ENCODE measurements at regions not wholly inside any gene's neighbourhood (a gene's known extent, or its start where the extent isn't known, plus 50 kb on each side); places are given as distances from the start of the nearest gene placed in this dataset.
"Not testable (repeated sequence)": the region's sequence is repeated elsewhere in the genome, so short reads cannot be mapped to it uniquely, and the experiment has no call there.

GRCh38 chr10:117442944-117443685 is 67.9 kb upstream of the PDZD8 start:
- Histone ChIP-seq H3K27me3 (ENCODE audit: insufficient read depth, low read length) (no peaks in the 10 kb centered on the region), H3K9me3 (ENCODE audit: insufficient read depth, low read depth, low read length) (peaks cover 31% of the 10 kb centered on the region), H3K27ac (ENCODE audit: low read depth, low read length) (no peak overlapping the region), H3K9ac (ENCODE audit: low read depth, low read length) (no peak overlapping the region), H3K4me3 (ENCODE audit: low read length) (no peak overlapping the region), H3K4me1 (ENCODE audit: insufficient read depth, low read length) (no peaks in the 10 kb centered on the region), H3K36me3 (ENCODE audit: insufficient read depth, low read length) (no peaks in the 10 kb centered on the region)
- WGBS = 39% methylated on average over 15 of the region's 15 CpGs

- Histone ChIP-seq H3K36me3 (ENCODE audit: insufficient read depth, low read length) (no peaks in the 10 kb centered on the region), H3K4me3 (ENCODE audit: low read length) (no peak overlapping the region)
- WGBS = 76% methylated on average over 6 of the region's 6 CpGs
Observed at GRCh38 chr10:117442521-117442920, 67.3 kb upstream of the PDZD8 start.

GRCh38 chr10:117441812-117442443 is 66.7 kb upstream of the PDZD8 start:
- H3K9me3 ChIP-seq (ENCODE audit: insufficient read depth, low read depth, low read length) = peaks cover 27% of the 10 kb centered on the region
- H3K36me3 ChIP-seq (ENCODE audit: insufficient read depth, low read length) = no peaks in the 10 kb centered on the region
- H3K4me1 ChIP-seq (ENCODE audit: insufficient read depth, low read length) = no peaks in the 10 kb centered on the region
- H3K9ac ChIP-seq (ENCODE audit: low read depth, low read length) = no peak overlapping the region
- H3K4me3 ChIP-seq (ENCODE audit: low read length) = no peak overlapping the region
- WGBS = 93% methylated on average over 6 of the region's 6 CpGs
- H3K27me3 ChIP-seq (ENCODE audit: insufficient read depth, low read length) = no peaks in the 10 kb centered on the region
- H3K27ac ChIP-seq (ENCODE audit: low read depth, low read length) = no peak overlapping the region

More at GRCh38 chr10:117442521-117442920, 67.3 kb upstream of the PDZD8 start:
- H3K27me3 ChIP-seq (ENCODE audit: insufficient read depth, low read length) = no peaks in the 10 kb centered on the region
- peaks cover 31% of the 10 kb centered on the region for H3K9me3 ChIP-seq (ENCODE audit: insufficient read depth, low read depth, low read length)
- H3K9ac ChIP-seq (ENCODE audit: low read depth, low read length) = no peak overlapping the region
- H3K4me1 ChIP-seq (ENCODE audit: insufficient read depth, low read length) = no peaks in the 10 kb centered on the region
- no peak overlapping the region for H3K27ac ChIP-seq (ENCODE audit: low read depth, low read length)

GRCh38 chr10:117441361-117441760 is 66.1 kb upstream of the PDZD8 start:
- Histone ChIP-seq H3K4me1 (ENCODE audit: insufficient read depth, low read length) (no peaks in the 10 kb centered on the region), H3K9me3 (ENCODE audit: insufficient read depth, low read depth, low read length) (peaks cover 21% of the 10 kb centered on the region), H3K9ac (ENCODE audit: low read depth, low read length) (no peak overlapping the region), H3K4me3 (ENCODE audit: low read length) (no peak overlapping the region), H3K27ac (ENCODE audit: low read depth, low read length) (no peak overlapping the region), H3K27me3 (ENCODE audit: insufficient read depth, low read length) (no peaks in the 10 kb centered on the region), H3K36me3 (ENCODE audit: insufficient read depth, low read length) (no peaks in the 10 kb centered on the region)
- WGBS = 93% methylated on average over 6 of the region's 6 CpGs

GRCh38 chr10:117439243-117439912 is 64.1 kb upstream of the PDZD8 start:
- no peak overlapping the region for H3K27ac ChIP-seq (ENCODE audit: low read depth, low read length)
- H3K9ac ChIP-seq (ENCODE audit: low read depth, low read length) = no peak overlapping the region
- H3K4me1 ChIP-seq (ENCODE audit: insufficient read depth, low read length) = no peaks in the 10 kb centered on the region

GRCh38 chr10:117432866-117433265 is 57.6 kb upstream of the PDZD8 start:
- Histone ChIP-seq H3K4me3 (ENCODE audit: low read length) (no peak overlapping the region), H3K4me1 (ENCODE audit: insufficient read depth, low read length) (no peaks in the 10 kb centered on the region), H3K27me3 (ENCODE audit: insufficient read depth, low read length) (no peaks in the 10 kb centered on the region), H3K27ac (ENCODE audit: low read depth, low read length) (no peak overlapping the region), H3K9ac (ENCODE audit: low read depth, low read length) (no peak overlapping the region), H3K9me3 (ENCODE audit: insufficient read depth, low read depth, low read length) (no peaks in the 10 kb centered on the region), H3K36me3 (ENCODE audit: insufficient read depth, low read length) (no peaks in the 10 kb centered on the region)
- 91% methylated on average over 4 of the region's 4 CpGs for WGBS

More at GRCh38 chr10:117439243-117439912, 64.1 kb upstream of the PDZD8 start:
- 87% methylated on average over 4 of the region's 4 CpGs for WGBS
- Histone ChIP-seq H3K27me3 (ENCODE audit: insufficient read depth, low read length) (no peaks in the 10 kb centered on the region), H3K9me3 (ENCODE audit: insufficient read depth, low read depth, low read length) (peaks cover 3% of the 10 kb centered on the region; the same call in 1 of the 2 replicates), H3K4me3 (ENCODE audit: low read length) (no peak overlapping the region), H3K36me3 (ENCODE audit: insufficient read depth, low read length) (no peaks in the 10 kb centered on the region)

- Histone ChIP-seq H3K36me3 (ENCODE audit: insufficient read depth, low read length) (no peaks in the 10 kb centered on the region), H3K4me3 (ENCODE audit: low read length) (no peak overlapping the region), H3K27ac (ENCODE audit: low read depth, low read length) (no peak overlapping the region), H3K27me3 (ENCODE audit: insufficient read depth, low read length) (no peaks in the 10 kb centered on the region), H3K4me1 (ENCODE audit: insufficient read depth, low read length) (peaks cover 7% of the 10 kb centered on the region), H3K9ac (ENCODE audit: low read depth, low read length) (no peak overlapping the region), H3K9me3 (ENCODE audit: insufficient read depth, low read depth, low read length) (no peaks in the 10 kb centered on the region)
- 96% methylated on average over 4 of the region's 4 CpGs for WGBS
Observed at GRCh38 chr10:117431160-117431559, 55.9 kb upstream of the PDZD8 start.

- H3K9ac ChIP-seq (ENCODE audit: low read depth, low read length); H3K36me3 ChIP-seq (ENCODE audit: insufficient read depth, low read length); H3K27me3 ChIP-seq (ENCODE audit: insufficient read depth, low read length); H3K27ac ChIP-seq (ENCODE audit: low read depth, low read length); H3K9me3 ChIP-seq (ENCODE audit: insufficient read depth, low read depth, low read length); H3K4me3 ChIP-seq (ENCODE audit: low read length): not testable (repeated sequence)
- peaks cover 11% of the 10 kb centered on the region for H3K4me1 ChIP-seq (ENCODE audit: insufficient read depth, low read length)
- 100% methylated on average over 1 of the region's 2 CpGs for WGBS
Observed at GRCh38 chr10:117430535-117430934, 55.3 kb upstream of the PDZD8 start.

GRCh38 chr10:117429643-117430265 is 54.5 kb upstream of the PDZD8 start:
- Histone ChIP-seq H3K9me3 (ENCODE audit: insufficient read depth, low read depth, low read length) (no peaks in the 10 kb centered on the region), H3K4me3 (ENCODE audit: low read length) (no peak overlapping the region), H3K27ac (ENCODE audit: low read depth, low read length) (no peak overlapping the region), H3K9ac (ENCODE audit: low read depth, low read length) (no peak overlapping the region), H3K27me3 (ENCODE audit: insufficient read depth, low read length) (no peaks in the 10 kb centered on the region), H3K4me1 (ENCODE audit: insufficient read depth, low read length) (peaks cover 19% of the 10 kb centered on the region), H3K36me3 (ENCODE audit: insufficient read depth, low read length) (no peaks in the 10 kb centered on the region)
- WGBS = 73% methylated on average over 2 of the region's 2 CpGs

GRCh38 chr10:117427356-117427755 is 52.1 kb upstream of the PDZD8 start:
- no peaks in the 10 kb centered on the region for H3K9me3 ChIP-seq (ENCODE audit: insufficient read depth, low read depth, low read length)
- H3K4me3 ChIP-seq (ENCODE audit: low read length) = no peak overlapping the region
- no peak overlapping the region for H3K27ac ChIP-seq (ENCODE audit: low read depth, low read length)
- no peaks in the 10 kb centered on the region for H3K36me3 ChIP-seq (ENCODE audit: insufficient read depth, low read length)
- WGBS = 88% methylated on average over 4 of the region's 4 CpGs
- peaks cover 19% of the 10 kb centered on the region for H3K4me1 ChIP-seq (ENCODE audit: insufficient read depth, low read length)
- no peak overlapping the region for H3K9ac ChIP-seq (ENCODE audit: low read depth, low read length)
- H3K27me3 ChIP-seq (ENCODE audit: insufficient read depth, low read length) = no peaks in the 10 kb centered on the region

Data from HUES64 (cell line).